ENCODE measurements at regions not wholly inside any gene's neighbourhood (a gene's known extent, or its start where the extent isn't known, plus 50 kb on each side); places are given as distances from the start of the nearest gene placed in this dataset.

GRCh38 chr9:82495884-82496777 lies 507.6 kb downstream of the SPATA31D1 start:
- DNase-seq (ENCODE audit: missing footprints) (no peak), ATAC-seq (peak; percentile 48)
- intact Hi-C loops (cut with DNase I), result loop anchor here (10.0 kb wide), 1 partner anchor 811 kb away; the partner anchor contains the start of gene TLE1

- ATAC-seq, result peak; percentile 59
- DNase-seq (ENCODE audit: missing footprints), result no peak
- intact Hi-C loops (cut with DNase I), result loop anchor here (10.0 kb wide), 1 partner anchor 814 kb away; the partner anchor contains the start of gene TLE1
Observed at GRCh38 chr9:82498541-82499317, 510.2 kb downstream of the SPATA31D1 start.

DNA sequence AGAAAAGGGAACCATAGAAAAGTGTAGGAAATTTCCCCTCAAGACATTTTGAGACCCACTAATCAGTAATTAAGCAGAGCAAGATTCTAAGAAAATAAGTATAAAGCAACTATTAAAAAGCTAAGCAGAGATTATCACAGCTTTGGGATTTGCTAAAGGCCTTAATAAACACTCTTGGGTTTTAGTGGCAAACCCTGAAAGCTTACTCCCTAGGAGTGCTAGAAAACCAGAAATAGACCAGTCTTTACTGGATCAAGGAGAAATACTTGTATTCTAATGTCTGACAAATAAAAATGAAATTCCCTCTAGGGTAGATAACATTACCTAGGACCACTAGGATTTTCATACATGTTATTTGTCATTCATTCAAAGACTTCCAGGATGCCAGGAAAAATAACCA lies 510.8 kb downstream of the SPATA31D1 start:
- DNase-seq (ENCODE audit: missing footprints) (no peak), ATAC-seq (peak; percentile 16)
- intact Hi-C loops (cut with DNase I), result loop anchor here (10.0 kb wide), 1 partner anchor 815 kb away; the partner anchor contains the start of gene TLE1

DNA sequence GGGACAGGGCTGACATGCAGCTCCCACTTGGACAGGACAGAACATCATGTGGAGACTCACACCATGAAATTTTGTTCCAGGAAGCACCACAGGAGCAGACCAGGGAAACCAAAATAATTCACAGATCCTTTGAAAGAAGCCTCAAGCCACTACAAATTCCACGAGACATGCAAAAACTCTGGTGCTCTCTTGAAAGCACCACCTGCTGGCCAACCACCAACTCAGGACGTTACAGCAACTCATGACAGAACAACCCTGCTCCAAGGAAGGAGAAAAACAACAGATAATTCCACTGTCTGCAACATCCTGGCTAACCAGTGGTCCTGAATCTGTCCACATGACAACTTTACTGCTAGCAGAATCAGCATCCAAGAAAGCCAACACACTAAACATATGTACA lies 516.0 kb downstream of the SPATA31D1 start:
- ATAC-seq, result no peak
- no peak for DNase-seq (ENCODE audit: missing footprints)
- intact Hi-C loops (cut with DNase I), result no loop called here

DNA sequence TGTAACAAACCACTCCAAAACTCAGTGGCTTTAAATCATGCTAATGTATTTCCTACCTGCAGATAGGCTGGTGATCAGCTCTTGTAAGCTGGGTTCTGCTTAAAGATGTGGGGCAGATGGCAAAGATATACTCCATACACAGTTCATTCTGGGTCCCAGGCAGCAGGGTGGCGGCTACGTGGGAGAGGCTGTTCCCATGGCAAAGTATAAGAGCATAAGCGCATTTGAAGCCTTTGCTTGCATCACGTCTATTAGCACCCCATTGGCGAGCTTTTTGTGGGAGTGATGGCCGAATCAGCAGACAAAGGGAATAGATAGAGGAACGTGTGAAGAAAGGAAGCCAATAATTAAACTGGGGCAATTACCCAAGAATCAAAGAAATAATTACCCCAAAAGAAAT lies 523.1 kb downstream of the SPATA31D1 start:
- intact Hi-C loops (cut with DNase I), result no loop called here
- ATAC-seq (no peak), DNase-seq (ENCODE audit: missing footprints) (no peak)

DNA sequence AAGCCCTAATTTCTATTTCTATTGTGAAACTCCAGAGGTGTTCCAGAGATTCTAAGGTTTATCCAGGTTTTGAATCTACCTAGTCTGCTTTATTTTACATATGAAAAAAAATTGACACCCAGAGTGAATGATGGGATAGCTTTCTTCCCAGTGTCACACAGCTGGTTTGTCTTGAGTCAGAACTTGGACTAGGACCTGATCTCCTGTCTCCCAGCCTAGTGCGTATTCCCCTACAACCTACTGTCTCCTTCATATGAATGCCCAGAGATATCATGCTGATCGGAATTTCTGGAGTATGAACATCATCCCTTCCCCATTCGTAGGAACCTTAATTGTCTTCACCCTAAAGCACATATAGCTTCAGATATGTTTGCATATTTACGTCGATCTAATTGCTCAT lies 524.2 kb downstream of the SPATA31D1 start:
- DNase-seq (ENCODE audit: missing footprints), result no peak
- intact Hi-C loops (cut with DNase I), result no loop called here
- ATAC-seq, result no peak

DNA sequence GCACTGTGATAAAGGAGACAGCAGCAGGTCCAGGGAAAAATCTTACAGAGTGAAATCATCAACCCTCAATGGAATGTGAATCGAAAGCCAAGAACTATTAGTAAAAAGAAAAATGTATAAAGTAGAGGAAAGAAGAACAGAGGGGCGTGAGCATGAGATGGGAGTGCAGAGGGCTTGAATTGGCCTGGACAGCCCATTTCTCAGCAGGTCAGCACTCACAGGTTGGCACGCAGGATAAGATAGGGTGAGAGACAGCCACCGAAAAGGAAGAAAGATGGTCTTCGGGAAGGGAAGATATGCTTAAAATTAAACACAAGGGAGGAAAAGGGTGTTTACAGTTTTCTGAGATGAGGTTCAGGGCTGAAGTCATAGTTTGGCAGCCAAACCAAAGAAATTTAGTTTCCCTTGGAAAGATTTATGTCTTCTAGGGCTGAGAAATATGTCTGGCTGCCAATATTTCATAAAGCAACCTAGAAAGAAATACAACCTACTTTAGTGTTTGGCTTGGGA lies 524.7 kb downstream of the SPATA31D1 start:
- ATAC-seq, result no peak
- intact Hi-C loops (cut with DNase I), result no loop called here
- DNase-seq (ENCODE audit: missing footprints), result no peak

GRCh38 chr9:82513976-82514735 lies 525.6 kb downstream of the SPATA31D1 start:
- DNase-seq (ENCODE audit: missing footprints) (no peak), ATAC-seq (no peak)
- intact Hi-C loops (cut with DNase I), result no loop called here

DNA sequence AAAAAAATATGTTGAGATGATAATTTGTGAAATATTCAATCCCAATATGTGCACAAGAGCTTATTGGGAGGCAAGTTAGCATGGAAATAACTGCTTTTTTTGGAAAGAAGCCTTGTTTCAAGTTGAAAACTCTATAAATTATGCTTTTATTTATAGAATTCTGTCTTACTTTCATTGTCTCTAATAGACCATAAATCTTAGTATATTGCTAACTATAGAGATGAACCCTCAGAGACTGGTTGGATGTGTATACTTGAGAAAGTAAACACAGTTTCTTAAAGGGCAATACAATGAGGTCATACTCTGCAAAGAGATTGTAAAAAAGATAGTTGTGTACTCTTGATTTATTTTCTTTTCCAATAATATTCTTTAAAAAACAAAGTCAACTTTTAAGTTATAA lies 530.3 kb downstream of the SPATA31D1 start:
- no peak for DNase-seq (ENCODE audit: missing footprints)
- intact Hi-C loops (cut with DNase I), result no loop called here
- ATAC-seq, result no peak

- DNase-seq (ENCODE audit: missing footprints) (no peak), ATAC-seq (no peak)
- intact Hi-C loops (cut with DNase I), result no loop called here
Observed at GRCh38 chr9:82519332-82519731, 530.8 kb downstream of the SPATA31D1 start.

- intact Hi-C loops (cut with DNase I), result no loop called here
- no peak for ATAC-seq
- DNase-seq (ENCODE audit: missing footprints), result no peak
Observed at GRCh38 chr9:82524407-82524806, 535.8 kb downstream of the SPATA31D1 start.

DNA sequence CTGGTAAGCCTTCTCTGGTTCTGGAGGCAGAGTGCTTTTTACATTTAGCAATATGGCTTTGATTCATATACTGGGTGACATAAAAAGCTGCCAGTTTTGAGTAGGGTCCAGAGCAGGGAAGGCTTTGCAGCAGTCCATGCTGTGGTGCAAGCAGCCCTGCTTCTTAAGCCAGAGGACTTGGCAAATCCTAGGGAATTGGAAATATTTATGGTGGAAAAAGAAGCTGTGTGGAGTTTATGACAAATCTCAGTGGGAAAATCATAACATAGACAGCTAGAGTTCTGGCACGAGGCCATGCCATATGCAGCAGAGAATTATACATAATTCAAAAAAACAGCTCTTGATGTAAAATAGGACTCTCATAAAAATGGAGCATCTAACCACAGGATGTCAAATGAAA lies 536.4 kb downstream of the RASEF start:
- no peak for ATAC-seq
- intact Hi-C loops (cut with DNase I), result no loop called here
- DNase-seq (ENCODE audit: missing footprints), result no peak

- DNase-seq (ENCODE audit: missing footprints) (no peak), ATAC-seq (no peak)
- intact Hi-C loops (cut with DNase I), result loop anchor here (2.0 kb wide), 1 partner anchor 73 kb away; no protein-coding TSS in a partner anchor
Observed at GRCh38 chr9:82531795-82532194, 531.1 kb downstream of the RASEF start.

DNA sequence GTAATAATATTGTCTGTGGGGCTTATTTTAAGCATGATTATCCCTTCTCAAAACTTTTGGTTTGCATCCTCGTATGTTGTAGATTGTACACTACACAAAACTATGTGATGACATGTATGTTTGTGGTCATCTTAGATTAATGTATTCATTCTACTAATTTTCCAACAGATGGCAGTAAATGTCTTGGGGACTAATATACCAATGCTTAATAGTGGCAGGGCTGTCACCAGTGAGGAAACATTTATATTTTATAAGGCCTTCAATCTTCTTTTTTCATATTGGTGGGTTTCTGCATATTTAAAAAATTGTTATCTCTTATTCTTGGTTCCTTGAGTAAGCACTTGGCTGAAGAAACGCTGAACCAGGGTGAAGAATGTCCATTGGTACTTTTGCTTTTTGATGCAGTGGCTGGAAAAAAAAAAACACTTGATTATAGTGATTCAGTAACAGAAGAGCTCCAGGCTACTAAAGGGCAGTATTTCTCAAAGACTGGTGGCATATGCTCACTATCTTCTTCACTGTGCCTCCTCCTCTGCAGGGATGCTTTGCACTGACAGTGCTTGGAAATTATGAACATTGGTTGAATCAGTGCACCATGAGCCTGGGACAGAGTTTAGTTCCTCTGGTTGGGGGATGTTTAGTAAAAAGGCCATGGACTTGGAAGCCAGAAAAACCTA lies 530.3 kb downstream of the RASEF start:
- intact Hi-C loops (cut with DNase I), result loop anchor here (2.0 kb wide), 1 partner anchor 72 kb away; no protein-coding TSS in a partner anchor
- ATAC-seq (no peak), DNase-seq (ENCODE audit: missing footprints) (no peak)

GRCh38 chr9:82535432-82535998 lies 527.4 kb downstream of the RASEF start:
- ATAC-seq (no peak), DNase-seq (ENCODE audit: missing footprints) (no peak)
- intact Hi-C loops (cut with DNase I), result no loop called here

GRCh38 chr9:82538634-82539033 lies 524.3 kb downstream of the RASEF start:
- no peak for ATAC-seq
- no peak for DNase-seq (ENCODE audit: missing footprints)
- intact Hi-C loops (cut with DNase I), result no loop called here

DNA sequence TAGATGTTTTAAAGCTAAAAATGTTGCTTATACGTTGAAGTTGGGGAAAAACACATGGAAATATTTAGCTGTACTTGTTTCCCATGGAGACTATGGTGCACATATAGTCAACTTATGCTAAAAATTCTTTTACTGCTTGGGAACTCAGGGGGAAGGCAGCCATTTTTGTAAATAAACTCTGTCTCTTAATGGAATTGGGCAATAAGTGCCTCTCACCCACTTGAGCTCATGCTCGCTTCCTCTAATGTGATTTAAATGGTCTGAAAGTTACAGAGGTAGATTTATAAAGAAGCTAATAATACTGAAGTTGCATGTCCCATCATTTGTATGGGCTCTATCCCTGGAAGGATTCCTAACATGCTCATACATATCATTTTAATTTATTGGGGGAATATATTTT lies 523.8 kb downstream of the RASEF start:
- intact Hi-C loops (cut with DNase I), result no loop called here
- DNase-seq (ENCODE audit: missing footprints) (no peak), ATAC-seq (no peak)
